Head of caudate nucleus (tissue), 42 donors: ENCODE measurements at regions not wholly inside any gene's neighbourhood (a gene's known extent, or its start where the extent isn't known, plus 50 kb on each side); places are given as distances from the start of the nearest gene placed in this dataset.

Source experiments
- DNase-seq, 42 donors: peaks; one replicate each; pipeline versions ENCODE4 v3.0.0 to v3.0.0-alpha.2; 2020 to 2021; ENCODE audit warnings: mixed read lengths in 7 of 42
- intact Hi-C: fragments of 100-400 bp; cut with DNase I; formaldehyde crosslinking; loops from one replicate; pipeline ENCODE4 v1.15.0; 2022

GRCh38 chr1:229191066-229191674, 79.7 kb upstream of the RAB4A start:
- intact Hi-C loops: no loop called here
- no peak for DNase-seq

GRCh38 chr1:229192031-229192430, 78.9 kb upstream of the RAB4A start:
- no peak for DNase-seq
- intact Hi-C loops: no loop called here

DNA sequence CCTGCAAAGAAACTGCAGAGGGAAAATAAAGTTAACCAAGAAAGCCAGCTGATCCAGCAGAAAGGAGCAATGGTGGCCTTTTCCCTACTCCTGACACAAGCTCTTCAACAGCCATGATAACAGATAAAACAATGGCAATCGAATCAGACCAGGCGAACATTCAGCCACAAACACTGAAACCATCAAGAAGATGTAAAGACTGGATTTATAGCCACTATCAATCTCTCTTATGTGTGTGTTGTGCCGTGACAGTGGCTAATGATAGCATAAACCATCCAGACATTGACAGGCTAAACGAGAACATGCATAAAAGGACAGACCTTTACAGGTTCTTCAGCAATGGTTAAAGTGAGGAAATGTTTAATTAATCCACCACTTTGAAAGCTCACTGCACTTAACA, 78.1 kb upstream of the RAB4A start:
- no peak for DNase-seq
- intact Hi-C loops: no loop called here

GRCh38 chr1:229194096-229194495, 76.8 kb upstream of the RAB4A start:
- DNase-seq: no peak
- intact Hi-C loops: no loop called here

DNA sequence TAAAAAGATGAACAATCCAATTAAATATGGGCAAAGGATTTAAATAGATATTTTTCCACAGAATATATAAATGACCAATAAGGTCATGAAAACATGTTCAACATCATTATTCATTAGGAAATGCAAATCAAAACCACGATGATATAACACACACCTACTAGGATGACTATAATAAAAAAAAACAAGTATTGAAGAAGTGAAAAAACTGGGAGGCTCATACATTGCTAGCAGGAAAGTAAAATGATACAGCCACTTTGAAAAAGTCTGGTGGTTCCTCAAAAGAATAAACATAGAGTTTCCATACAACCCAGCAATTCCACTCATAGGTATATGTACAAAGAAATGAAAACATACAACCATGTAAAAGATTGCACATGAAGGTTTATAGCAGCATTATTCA, 75.7 kb upstream of the RAB4A start:
- intact Hi-C loops: no loop called here
- DNase-seq: no peak

- no peak for DNase-seq
- intact Hi-C loops: no loop called here
Observed at GRCh38 chr1:229196404-229197264, 74.3 kb upstream of the RAB4A start.

DNA sequence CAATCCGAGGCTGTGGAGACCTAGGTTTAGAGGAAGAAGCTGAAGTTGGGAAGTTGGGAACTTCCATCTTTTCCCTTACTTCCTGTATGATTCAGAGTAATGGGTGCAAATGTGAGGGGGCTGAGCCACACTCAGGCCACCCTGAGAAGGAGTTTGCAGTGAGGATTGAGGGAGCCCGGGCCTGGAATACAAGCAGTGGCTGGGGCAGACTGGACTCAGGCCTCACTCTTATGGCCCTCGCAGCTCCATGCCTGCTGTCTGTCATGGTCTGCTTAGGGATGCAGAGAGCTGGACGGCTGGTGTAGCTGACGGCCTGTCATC, 73.7 kb upstream of the RAB4A start:
- DNase-seq: no peak
- intact Hi-C loops: no loop called here

DNA sequence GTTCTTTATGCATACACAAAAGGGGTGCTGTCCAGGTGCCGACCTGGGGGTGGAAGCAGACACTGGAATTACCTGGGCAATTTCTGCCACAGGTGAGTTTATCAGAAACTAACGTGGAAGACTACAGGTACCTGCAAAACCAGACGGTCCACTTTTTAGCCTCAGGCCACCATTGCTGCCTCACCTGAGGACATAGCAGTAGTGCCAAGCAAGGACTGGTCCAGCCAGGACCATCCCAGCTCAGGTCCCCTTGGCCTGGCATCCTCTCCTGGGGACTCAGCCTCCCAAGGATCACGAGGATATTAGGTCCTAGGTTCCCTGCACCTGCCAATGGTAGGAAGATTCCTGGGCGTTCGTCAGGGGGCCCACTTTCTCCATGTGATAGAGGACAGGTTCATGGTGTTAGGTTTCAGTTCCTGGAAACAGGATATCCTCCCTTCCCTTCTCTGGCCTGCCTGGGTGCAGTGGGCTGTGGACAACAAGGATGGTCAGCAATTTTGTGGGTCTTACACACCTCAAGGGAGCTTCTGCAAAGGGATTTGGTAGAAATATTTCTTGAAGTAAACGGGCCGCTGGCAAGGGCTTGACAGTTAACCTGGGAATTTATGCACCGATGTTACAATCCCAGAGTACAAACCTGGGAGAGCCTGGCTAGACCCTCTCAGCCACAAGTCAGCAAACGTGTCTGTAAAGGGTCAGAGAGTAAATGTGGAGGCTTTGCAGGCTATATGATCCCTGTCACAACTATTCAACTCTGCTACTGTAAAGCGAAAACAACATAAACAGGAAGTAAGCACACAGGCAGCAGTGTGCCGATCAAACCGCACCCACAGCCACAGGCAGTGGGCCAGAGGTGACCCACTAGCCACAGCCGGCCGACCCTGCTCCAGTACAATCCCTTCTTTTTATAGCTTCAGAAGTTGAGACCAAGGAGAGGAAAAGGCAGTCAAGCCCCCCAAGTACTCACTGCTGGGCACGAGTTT, 71.4 kb upstream of the RAB4A start:
- intact Hi-C loops: no loop called here
- DNase-seq: no peak

GRCh38 chr1:229203030-229203751, 67.7 kb upstream of the RAB4A start:
- peak in 18 of 42 donors; percentile 17 to 78 (median 48) for DNase-seq

DNA sequence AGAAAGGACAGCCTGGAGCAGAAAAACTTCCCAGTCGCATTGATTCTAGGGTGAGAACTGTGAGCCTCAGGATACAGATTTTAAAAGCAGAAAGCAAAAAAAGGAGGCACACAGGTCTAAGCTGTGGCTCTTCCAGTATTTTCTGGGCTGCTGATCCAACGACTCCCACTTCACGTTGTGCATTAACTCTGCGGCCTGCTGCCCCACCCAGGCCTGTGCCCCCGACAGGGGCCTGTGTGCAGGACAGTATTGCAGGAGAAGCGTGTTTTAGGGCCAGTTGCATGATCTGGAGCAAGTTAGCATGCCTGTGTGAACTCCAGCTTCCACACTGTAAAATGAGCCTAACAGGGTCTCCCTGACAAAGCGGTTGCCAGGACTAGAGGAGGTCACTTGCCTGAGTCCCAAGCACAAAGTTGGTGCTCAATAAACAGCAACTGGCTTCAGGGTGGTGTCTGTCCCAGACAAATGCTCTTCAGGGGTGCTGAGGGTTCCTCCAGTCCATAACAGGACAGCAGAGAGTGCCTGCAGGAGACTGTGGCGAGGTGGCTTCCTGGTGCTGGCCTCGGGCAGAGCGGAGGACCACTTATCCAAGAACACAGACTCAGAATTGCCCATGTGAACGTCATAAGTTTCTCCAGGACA, 66.8 kb upstream of the RAB4A start:
- intact Hi-C loops: no loop called here
- DNase-seq: peak in 1 of 42 donors; percentile 30

More at GRCh38 chr1:229203030-229203751, 67.7 kb upstream of the RAB4A start:
- intact Hi-C loops: no loop called here

- intact Hi-C loops: no loop called here
- DNase-seq: no peak
Observed at GRCh38 chr1:229204921-229205777, 65.8 kb upstream of the RAB4A start.

DNA sequence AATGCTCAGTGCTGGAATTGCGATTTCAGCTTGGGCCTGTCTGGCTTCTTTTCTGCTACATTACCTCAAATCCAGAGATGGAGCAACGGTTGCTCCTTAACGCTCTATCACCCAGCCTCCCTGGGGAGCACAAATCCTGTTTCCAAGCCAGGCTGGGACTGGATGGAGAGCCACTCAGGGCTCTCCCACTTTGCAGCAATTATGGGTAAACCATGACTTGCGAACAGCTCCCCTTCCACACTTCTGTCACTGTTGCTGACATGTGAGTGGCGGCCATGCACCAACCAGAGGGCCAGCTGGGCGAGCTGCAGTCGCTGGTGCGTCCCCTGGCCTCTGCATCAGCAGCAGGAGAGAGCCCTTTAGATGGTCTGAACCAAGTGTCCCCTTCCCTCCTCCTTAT, 65.1 kb upstream of the RAB4A start:
- peak in 1 of 42 donors; percentile 29 for DNase-seq
- intact Hi-C loops: no loop called here

DNA sequence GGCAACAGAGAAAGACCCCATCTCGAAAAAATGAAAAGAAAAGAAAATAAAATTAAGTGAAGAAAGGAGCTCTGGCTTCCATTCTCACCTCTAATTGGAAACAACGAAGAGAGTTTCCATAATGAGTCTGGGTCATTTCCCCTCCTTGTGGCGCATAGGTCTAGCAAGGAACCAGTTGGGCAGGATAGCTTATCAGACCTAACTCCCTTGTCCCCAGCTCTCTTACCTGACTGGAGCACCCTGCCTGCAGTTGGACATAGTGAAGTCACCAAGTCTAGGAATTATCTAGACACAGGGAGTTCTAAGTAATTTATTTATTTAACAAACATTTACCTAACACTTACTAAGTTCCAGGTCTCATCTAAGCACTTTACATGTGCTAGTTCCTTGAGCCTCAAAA, 63.0 kb upstream of the RAB4A start:
- no peak for DNase-seq
- intact Hi-C loops: no loop called here

DNA sequence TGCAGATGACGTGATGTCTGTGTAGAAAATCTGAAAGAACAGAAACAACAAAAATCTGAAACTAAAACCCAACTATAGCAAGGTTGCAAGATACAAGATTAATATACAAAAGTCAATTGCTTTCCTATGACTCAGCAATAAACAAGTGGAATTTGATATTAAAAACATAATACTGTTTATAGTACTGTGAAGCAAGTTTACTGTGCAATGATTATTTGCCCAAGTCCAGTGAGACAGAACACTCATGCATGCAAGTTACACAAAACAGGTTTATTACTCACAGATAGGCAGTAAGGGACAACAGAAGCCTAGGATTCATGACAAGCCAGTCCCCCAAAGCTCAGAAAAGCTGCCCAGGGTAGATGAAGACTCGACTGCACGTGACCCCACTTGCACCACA, 62.4 kb upstream of the RAB4A start:
- intact Hi-C loops: no loop called here
- no peak for DNase-seq

- intact Hi-C loops: no loop called here
- no peak for DNase-seq
Observed at GRCh38 chr1:229209386-229209785, 61.5 kb upstream of the RAB4A start.

DNA sequence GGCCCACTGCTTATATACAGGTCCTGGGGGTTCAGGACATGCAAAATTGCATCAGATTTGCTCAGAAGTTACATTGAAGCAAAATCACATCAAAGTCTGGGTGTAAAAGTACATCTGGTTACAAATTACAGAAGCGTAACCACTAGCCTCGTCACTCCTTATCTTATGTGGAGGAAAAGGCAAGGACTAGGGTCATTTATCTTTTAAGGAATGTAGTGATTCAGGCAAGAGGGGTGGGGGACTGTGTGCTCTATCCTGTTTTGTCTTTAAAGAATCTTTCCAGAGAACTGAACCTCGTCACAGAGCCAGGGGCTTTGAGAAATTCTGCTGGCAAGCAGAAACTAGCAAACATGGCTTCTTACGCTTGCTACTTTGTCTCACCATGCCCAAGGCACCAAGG, 61.1 kb upstream of the RAB4A start:
- DNase-seq: no peak
- intact Hi-C loops: no loop called here

GRCh38 chr1:229210844-229211243, 60.1 kb upstream of the RAB4A start:
- intact Hi-C loops: no loop called here
- no peak for DNase-seq

DNA sequence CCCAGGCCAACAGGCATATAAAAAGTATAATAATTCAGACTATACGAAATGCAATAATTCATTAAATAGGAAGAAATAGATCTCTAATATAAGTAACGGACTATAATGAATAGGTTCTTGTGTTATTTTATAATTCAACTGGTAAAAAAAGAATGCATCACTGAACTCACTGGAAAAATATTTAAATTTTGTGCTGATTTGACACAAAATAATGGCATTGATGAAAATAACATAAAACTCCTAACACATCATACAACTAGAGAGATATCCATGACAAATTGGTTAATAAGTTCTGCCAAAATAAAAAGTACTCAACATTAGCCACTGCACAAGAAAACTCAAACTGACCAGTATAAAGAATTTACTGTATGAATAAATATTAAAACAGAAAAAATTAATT, 57.1 kb upstream of the RAB4A start:
- DNase-seq: no peak
- intact Hi-C loops: no loop called here
